ENCODE measurements at regions not wholly inside any gene's neighbourhood (a gene's known extent, or its start where the extent isn't known, plus 50 kb on each side); places are given as distances from the start of the nearest gene placed in this dataset.

DNA sequence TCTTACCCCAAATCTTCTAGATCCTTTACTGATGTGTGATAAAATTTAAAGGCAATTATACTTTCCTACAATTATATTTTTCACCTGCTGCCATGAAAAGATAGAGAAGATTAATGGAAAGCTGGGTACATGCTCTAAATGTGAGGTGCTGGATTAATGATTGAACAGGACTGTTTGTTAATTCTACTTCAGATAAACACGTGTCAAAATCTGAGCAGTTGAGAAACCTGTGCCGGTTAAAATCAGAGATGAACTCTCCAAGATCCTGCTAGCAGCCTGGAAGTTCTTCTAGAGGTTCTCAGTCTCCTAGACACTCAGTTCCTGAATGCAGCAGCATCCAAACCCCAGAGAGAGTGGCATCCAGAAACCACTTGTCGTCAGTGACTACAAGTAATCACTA, 69.2 kb downstream of the INHBA start:
- no peak for DNase-seq

GRCh38 chr7:41630741-41631140, 72.1 kb downstream of the INHBA start:
- DNase-seq = no peak

- no peak for DNase-seq
Observed at GRCh38 chr7:41629711-41630111, 73.2 kb downstream of the INHBA start.

- no peak for DNase-seq
Observed at GRCh38 chr7:41628901-41629300, 74.0 kb downstream of the INHBA start.

DNA sequence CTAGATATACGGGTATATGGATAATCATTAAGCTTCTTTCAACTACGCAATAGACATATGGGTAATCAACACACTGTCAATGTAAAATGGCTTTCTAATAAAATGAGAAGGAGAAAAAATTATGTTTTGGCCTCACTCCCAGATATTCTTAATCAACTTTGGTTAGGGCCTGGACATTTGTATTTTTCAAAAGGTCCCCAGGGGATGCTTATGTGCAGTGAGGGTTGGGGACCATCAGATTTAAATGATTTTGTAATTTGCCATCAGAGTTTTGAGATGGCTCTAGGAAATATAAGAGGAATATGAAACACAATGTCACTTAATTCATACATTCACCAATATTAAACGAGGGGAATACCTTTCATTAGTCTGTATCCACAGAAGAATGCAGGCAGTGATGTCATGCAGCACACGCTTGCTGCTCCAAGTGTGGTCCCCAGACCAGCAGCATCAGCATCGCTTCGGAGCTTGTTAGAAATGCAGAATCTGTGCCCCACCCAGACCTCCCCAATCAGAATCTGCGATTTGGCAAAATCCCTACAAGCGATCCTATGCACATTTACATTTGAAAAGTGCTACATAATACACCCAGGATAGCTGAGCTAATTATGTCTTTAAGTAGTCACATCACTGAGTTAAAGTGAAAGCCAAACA, 75.1 kb downstream of the INHBA start:
- no peak for DNase-seq

- no peak for DNase-seq
Observed at GRCh38 chr7:41624818-41625217, 78.1 kb downstream of the INHBA start.

- no peak for DNase-seq
Observed at GRCh38 chr7:41621953-41622831, 80.7 kb downstream of the INHBA start.

GRCh38 chr7:41617987-41618386, 84.9 kb downstream of the INHBA start:
- no peak for DNase-seq

GRCh38 chr7:41612798-41613197, 90.1 kb downstream of the INHBA start:
- DNase-seq = no peak

DNA sequence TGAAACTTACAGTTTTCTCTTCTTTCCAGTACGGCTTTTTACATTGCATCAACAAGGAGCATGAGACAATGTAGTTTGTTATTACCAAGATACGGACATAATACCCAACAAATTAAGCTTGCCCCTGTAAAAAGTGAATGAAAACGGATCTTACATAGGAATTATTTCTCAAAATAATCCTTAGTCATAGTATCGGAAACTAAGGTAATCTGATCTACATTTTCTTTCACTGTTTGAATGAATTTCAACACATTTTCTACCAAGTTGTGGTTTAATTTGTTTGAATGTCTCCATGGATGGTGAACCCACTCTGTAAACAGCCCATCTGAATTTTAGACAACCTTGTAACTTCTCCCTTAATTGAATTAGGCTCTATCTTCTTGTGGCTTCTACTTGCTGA, 90.5 kb downstream of the INHBA start:
- no peak for DNase-seq

DNA sequence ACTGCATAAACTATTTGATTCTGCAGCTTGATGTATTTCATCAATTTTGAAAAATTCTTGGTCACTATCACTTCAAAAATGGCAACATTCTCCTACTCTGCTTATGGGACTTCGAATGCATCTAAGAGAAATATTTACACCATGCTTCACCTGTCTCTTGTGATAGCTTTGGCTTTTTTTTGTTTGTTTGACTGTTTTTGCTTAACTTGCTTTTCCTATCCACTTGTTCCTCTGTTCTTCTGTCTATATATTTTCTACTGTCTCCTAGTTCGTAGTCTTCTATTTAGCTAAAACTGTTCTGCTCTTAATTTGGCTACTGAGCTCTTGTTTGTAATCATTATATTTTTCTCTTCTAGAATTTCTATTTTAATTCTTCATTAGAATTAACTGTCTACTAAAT, 94.4 kb downstream of the INHBA start:
- no peak for DNase-seq

GRCh38 chr7:41603985-41604384, 98.9 kb downstream of the INHBA start:
- no peak for DNase-seq

GRCh38 chr7:41599760-41600159, 103.1 kb downstream of the INHBA start:
- no peak for DNase-seq

DNA sequence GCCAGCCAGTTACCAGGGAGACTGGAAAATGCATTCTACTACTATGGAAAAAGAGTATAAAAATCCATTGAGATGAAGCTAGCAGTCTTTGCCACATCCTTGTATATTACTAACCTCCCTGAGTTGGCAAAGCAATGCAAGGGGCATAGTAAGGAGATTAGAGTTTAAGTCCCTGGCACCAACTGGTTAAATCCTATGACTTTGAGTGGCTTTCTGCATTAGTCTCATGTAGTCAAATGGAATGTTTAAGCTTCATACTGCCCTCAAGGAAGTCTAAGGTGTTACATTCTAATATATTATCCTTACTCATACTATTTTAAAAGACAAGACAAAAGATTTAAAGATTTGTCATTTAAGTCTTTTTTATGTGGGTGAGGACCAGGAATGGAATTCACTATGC, 110.1 kb downstream of the INHBA start:
- DNase-seq = no peak

GRCh38 chr7:41592236-41592635, 110.7 kb downstream of the INHBA start:
- no peak for DNase-seq

GRCh38 chr7:41590986-41591385, 111.9 kb downstream of the INHBA start:
- no peak for DNase-seq

DNA sequence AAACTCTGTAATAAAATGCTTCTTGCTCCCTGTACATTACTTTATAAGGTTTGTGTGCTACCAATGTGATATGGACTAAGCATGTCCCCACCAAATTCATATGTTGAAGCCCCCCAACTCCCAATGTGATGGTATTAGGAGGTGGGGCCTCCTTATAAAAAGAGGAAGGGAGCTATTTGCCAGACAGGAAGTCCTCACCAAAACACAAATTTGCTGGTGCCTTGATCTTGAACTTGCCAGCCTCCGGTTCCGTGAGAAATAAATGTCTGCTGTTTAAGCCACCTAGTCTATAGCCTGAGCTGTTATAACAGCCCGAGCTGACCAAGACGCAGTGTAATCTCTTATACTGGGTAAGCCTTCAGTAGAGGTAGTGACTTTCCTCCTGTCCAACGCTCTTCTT, 114.5 kb downstream of the INHBA start:
- DNase-seq = no peak

DNA sequence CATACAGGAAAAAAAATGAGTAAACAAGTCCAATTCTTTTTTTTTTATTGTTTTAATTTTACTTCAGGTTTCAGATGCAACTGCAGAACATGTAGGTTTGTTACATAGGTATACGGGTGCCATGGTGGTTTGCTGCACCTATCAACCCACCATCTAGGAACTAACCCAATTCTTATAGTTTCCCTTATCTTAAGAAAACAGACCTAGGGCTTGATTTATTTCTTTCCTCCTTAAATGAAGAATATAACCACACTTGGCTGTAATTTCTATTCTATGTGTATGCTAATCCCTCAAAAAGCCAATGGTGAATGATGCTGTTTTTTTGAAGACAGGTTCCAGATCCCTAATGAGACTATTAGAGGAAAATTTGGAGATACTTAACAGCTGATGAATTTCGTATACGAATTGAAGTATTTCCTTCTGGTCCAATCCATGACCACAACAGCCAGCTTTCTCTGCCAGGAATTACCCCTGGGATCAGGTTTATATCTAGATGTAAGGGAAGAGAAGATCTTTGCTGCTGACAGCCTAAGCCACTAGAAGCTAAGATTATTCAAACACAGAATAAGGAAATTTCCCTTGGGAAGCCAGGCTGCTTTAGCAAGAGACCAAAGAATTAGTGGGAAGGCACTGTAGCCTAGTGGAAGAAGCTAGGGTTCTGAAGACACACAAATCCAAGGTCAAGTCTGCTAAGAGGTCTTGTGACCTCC, 115.8 kb downstream of the INHBA start:
- DNase-seq = no peak

- DNase-seq = no peak
Observed at GRCh38 chr7:41584746-41585145, 118.1 kb downstream of the INHBA start.

DNA sequence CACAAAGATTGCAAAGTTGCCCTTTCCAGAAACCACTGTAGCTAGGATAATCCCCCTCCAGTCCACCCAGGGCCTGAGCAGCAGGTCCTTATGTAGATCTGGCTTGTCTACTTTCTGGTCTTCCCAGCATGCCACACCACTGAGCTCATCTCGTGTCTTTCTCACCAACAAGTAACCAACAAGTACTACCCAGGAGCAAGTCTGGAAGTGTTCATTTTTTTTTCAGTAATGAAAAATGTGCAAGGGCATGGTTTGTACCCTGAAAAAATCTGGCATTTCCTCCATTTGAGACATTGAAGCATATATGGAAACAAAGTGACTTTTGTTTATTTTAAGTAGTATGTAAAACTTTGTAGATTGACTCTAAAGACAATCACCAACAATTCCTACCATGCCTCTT, 120.8 kb downstream of the INHBA start:
- DNase-seq = no peak

DNA sequence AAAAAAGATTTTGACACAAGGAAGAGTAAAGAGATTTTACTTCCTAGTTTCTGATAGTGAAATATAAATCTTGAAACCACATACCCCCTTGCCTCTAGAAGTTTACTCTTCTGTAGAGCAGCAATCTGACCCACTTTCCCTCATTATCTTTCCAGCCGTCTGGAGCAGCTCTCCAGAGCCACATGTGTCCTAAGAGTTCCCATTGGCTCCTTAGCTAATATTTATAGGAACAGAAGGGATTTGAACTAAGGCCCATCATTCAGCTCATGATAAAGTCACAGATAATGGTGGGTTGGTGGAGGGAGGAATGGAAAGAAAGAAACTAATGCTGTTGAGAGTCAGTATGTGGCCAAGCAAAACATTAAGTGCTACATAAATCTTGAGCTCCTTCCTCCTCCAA, 121.8 kb downstream of the INHBA start:
- DNase-seq = no peak

- DNase-seq = peak; percentile 26
Observed at GRCh38 chr7:41579961-41580935, 122.6 kb downstream of the INHBA start.

DNA sequence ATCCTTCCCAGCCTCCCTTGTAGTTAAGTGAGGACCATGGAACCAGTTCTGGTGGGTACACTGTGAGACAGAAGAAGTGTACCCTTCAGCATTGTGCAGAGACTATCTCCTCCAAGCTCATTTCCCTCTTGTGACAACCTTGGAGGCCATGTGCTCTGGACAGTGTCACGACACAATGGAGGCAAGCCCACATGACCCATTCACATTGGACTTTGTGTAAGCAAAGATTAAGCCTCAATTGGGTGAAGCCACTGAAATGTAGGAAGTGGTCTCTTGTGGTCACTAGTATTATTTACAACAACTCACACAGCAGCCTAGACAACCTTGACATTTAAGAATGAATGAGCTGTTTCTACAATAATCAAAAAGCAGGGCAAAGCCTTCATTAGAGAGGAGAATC, 124.2 kb downstream of the INHBA start:
- no peak for DNase-seq

Measured in amniotic stem cell (primary cell).